Vagina (tissue), 2 donors: ENCODE measurements at regions not wholly inside any gene's neighbourhood (a gene's known extent, or its start where the extent isn't known, plus 50 kb on each side); places are given as distances from the start of the nearest gene placed in this dataset.

Source experiments
- POLR2A ChIP-seq, 2 donors: fragments of 450-650 bp; IDR thresholded peaks; one replicate each; pipeline ENCODE4 v1.6.1; 2017; ENCODE audit warnings: antibody characterized with exemption in 2 of 2, mild to moderate bottlenecking in 2 of 2, moderate library complexity in 2 of 2
- POLR2AphosphoS5 ChIP-seq, 2 donors: sonication (generic); formaldehyde crosslinking; IDR thresholded peaks; one replicate each; pipeline ENCODE4 v1.9.0; 2017; ENCODE audit warnings: antibody characterized with exemption in 2 of 2, mild to moderate bottlenecking in 2 of 2, low read depth in 1 of 2; ENCODE audit not compliant: insufficient read depth in 1 of 2
- TF ChIP-seq, protein P1 (sequence below), 3 experiments: fragments of 450-650 bp in 2 of 3; fragments of 200-600 bp in 1 of 3; sonication (generic) in 1 of 3; IDR thresholded peaks; one replicate each; pipeline ENCODE4 v1.5.1; 2017 to 2019; ENCODE audit warnings: antibody characterized with exemption in 3 of 3, mild to moderate bottlenecking in 2 of 3, moderate library complexity in 2 of 3

GRCh38 chrX:38930474-38930873 lies 129.2 kb downstream of the MID1IP1 start:
- TF ChIP-seq, protein P1, sequence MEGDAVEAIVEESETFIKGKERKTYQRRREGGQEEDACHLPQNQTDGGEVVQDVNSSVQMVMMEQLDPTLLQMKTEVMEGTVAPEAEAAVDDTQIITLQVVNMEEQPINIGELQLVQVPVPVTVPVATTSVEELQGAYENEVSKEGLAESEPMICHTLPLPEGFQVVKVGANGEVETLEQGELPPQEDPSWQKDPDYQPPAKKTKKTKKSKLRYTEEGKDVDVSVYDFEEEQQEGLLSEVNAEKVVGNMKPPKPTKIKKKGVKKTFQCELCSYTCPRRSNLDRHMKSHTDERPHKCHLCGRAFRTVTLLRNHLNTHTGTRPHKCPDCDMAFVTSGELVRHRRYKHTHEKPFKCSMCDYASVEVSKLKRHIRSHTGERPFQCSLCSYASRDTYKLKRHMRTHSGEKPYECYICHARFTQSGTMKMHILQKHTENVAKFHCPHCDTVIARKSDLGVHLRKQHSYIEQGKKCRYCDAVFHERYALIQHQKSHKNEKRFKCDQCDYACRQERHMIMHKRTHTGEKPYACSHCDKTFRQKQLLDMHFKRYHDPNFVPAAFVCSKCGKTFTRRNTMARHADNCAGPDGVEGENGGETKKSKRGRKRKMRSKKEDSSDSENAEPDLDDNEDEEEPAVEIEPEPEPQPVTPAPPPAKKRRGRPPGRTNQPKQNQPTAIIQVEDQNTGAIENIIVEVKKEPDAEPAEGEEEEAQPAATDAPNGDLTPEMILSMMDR (IDR thresholded peaks at IDR 0.05): no peak
- TF ChIP-seq POLR2AphosphoS5 (IDR thresholded peaks at IDR 0.05; ENCODE audit: insufficient read depth in 1 of 2, low read depth in 1 of 2) (no peak), POLR2A (IDR thresholded peaks at IDR 0.05) (no peak)
